Astrocyte (in vitro differentiated cells and primary cell): ENCODE measurements at regions not wholly inside any gene's neighbourhood (a gene's known extent, or its start where the extent isn't known, plus 50 kb on each side); places are given as distances from the start of the nearest gene placed in this dataset.

ENCODE experiments used
- CTCF ChIP-seq: IDR thresholded peaks from 2 replicates; pipeline ENCODE4 v1.5.1; 2011; ENCODE audit warnings: low read depth, mild to moderate bottlenecking, inconsistent platforms, low read length, moderate library complexity; ENCODE audit not compliant: insufficient read depth
- EZH2 ChIP-seq: IDR thresholded peaks from 2 replicates; pipeline ENCODE4 v1.6.1; 2012; ENCODE audit warnings: mild to moderate bottlenecking, low read length, inconsistent platforms; ENCODE audit not compliant: insufficient read depth

GRCh38 chr2:129068543-129068942, 749.9 kb upstream of the HS6ST1 start:
- TF ChIP-seq CTCF = no peak
- TF ChIP-seq EZH2 = no peak
